Liver (tissue), 8 donors: ENCODE measurements at regions not wholly inside any gene's neighbourhood (a gene's known extent, or its start where the extent isn't known, plus 50 kb on each side); places are given as distances from the start of the nearest gene placed in this dataset.

ENCODE experiments used
- DNase-seq: peaks from one replicate; pipeline ENCODE4 v3.0.0-alpha.2; 2017; ENCODE audit warnings: low spot score
- H3K27ac ChIP-seq, 2 donors: one replicate each; pipeline ENCODE4 v1.7.0; 2013; ENCODE audit warnings: inconsistent platforms in 2 of 2, low read length in 2 of 2, control low read depth in 1 of 2, low read depth in 1 of 2, mild to moderate bottlenecking in 1 of 2
- H3K27me3 ChIP-seq, 4 donors: one replicate each; pipeline versions ENCODE4 v1.6.1 to v1.7.0; 2013; ENCODE audit warnings: low read length in 3 of 4, inconsistent platforms in 1 of 4, mild to moderate bottlenecking in 1 of 4, moderate library complexity in 1 of 4; ENCODE audit not compliant: control insufficient read depth in 4 of 4, insufficient read depth in 4 of 4
- H3K36me3 ChIP-seq, 4 donors: one replicate each; pipeline versions ENCODE4 v1.6.1 to v1.7.0; 2013; ENCODE audit warnings: low read length in 3 of 4, mild to moderate bottlenecking in 3 of 4, low read depth in 1 of 4, moderate library complexity in 1 of 4; ENCODE audit not compliant: control insufficient read depth in 4 of 4, insufficient read depth in 3 of 4
- H3K4me1 ChIP-seq, 4 donors: one replicate each; pipeline versions ENCODE4 v1.6.1 to v1.7.0; 2013; ENCODE audit warnings: low read length in 3 of 4, mild to moderate bottlenecking in 3 of 4, moderate library complexity in 1 of 4; ENCODE audit not compliant: control insufficient read depth in 4 of 4, insufficient read depth in 4 of 4
- H3K4me3 ChIP-seq, 3 donors: one replicate each; pipeline versions ENCODE4 v1.6.1 to v1.7.0; 2013; ENCODE audit warnings: low read length in 3 of 3, control low read depth in 1 of 3, low read depth in 1 of 3, mild to moderate bottlenecking in 1 of 3
- H3K9ac ChIP-seq, 2 donors: one replicate each; pipeline ENCODE4 v1.7.0; 2013; ENCODE audit warnings: low read length in 2 of 2, mild to moderate bottlenecking in 2 of 2, moderate library complexity in 2 of 2, control low read depth in 1 of 2, low read depth in 1 of 2
- H3K9me3 ChIP-seq, 4 donors: one replicate each; pipeline versions ENCODE4 v1.6.1 to v1.7.0; 2013; ENCODE audit warnings: low read length in 3 of 4; ENCODE audit not compliant: control insufficient read depth in 4 of 4
- EGR1 ChIP-seq, 2 donors: IDR thresholded peaks; 2 replicates each; pipeline ENCODE4 v1.6.1; 2016 to 2018; ENCODE audit warnings: antibody characterized with exemption in 2 of 2, low read depth in 2 of 2
- FOXA1 ChIP-seq: IDR thresholded peaks from 2 replicates; pipeline ENCODE4 v1.6.1; 2016; ENCODE audit warnings: antibody characterized with exemption
- FOXA2 ChIP-seq: IDR thresholded peaks from 2 replicates; pipeline ENCODE4 v1.6.1; 2016; ENCODE audit warnings: antibody characterized with exemption
- GABPA ChIP-seq, 2 donors: IDR thresholded peaks in 1 of 2; conservative IDR thresholded peaks in 1 of 2; 2 replicates each; pipeline ENCODE4 v1.6.1; 2016; ENCODE audit warnings: antibody characterized with exemption in 2 of 2, mild to moderate bottlenecking in 1 of 2, moderate library complexity in 1 of 2
- HNF4A ChIP-seq, 2 donors: conservative IDR thresholded peaks; 2 replicates each; pipeline ENCODE4 v1.6.1; 2016; ENCODE audit warnings: antibody characterized with exemption in 2 of 2, mild to moderate bottlenecking in 2 of 2
- HNF4G ChIP-seq: IDR thresholded peaks from 2 replicates; pipeline ENCODE4 v1.6.1; 2016; ENCODE audit warnings: antibody characterized with exemption
- MAX ChIP-seq: IDR thresholded peaks from 2 replicates; pipeline ENCODE4 v1.6.1; 2016; ENCODE audit warnings: antibody characterized with exemption
- NR2F2 ChIP-seq: IDR thresholded peaks from 2 replicates; pipeline ENCODE4 v1.6.1; 2016; ENCODE audit warnings: antibody characterized with exemption
- RAD21 ChIP-seq, 2 donors: IDR thresholded peaks; 2 replicates each; pipeline ENCODE4 v1.6.1; 2016; ENCODE audit warnings: antibody characterized with exemption in 2 of 2, mild to moderate bottlenecking in 2 of 2
- RXRA ChIP-seq, 2 donors: IDR thresholded peaks; 2 replicates each; pipeline ENCODE4 v1.6.1; 2017 to 2018; ENCODE audit warnings: antibody characterized with exemption in 2 of 2, mild to moderate bottlenecking in 1 of 2
- SP1 ChIP-seq: IDR thresholded peaks from 2 replicates; pipeline ENCODE4 v1.6.1; 2018; ENCODE audit warnings: antibody characterized with exemption, mild to moderate bottlenecking
- TAF1 ChIP-seq: conservative IDR thresholded peaks from 2 replicates; pipeline ENCODE4 v1.6.1; 2016; ENCODE audit warnings: antibody characterized with exemption, mild to moderate bottlenecking
- YY1 ChIP-seq: IDR thresholded peaks from 2 replicates; pipeline ENCODE4 v1.6.1; 2016; ENCODE audit warnings: antibody characterized with exemption, mild to moderate bottlenecking
- WGBS: extraction: QIAGEN DNeasy Blood & Tissue Kit; methylation state at CpG from one replicate; pipeline ENCODE4 v1.1.7; 2013; 5-methylcytosine and 5-hydroxymethylcytosine counted together
- TF ChIP-seq, protein P1 (sequence below): IDR thresholded peaks from 2 replicates; pipeline ENCODE4 v1.6.1; 2016; ENCODE audit warnings: antibody characterized with exemption, mild to moderate bottlenecking
- TF ChIP-seq, protein P2 (sequence below): IDR thresholded peaks from 2 replicates; pipeline ENCODE4 v1.6.1; 2016; ENCODE audit warnings: antibody characterized with exemption
- TF ChIP-seq, protein P3 (sequence below): fragments of 150-350 bp; IDR thresholded peaks from 2 replicates; pipeline ENCODE4 v1.5.1; 2017; ENCODE audit warnings: improper control_type of control experiment, low read depth, low read length; ENCODE audit not compliant: missing input control
- donor health status: healthy.
- donor health status: healthy.
- donor health status: healthy.
- donor health status: healthy.
- donor health status: healthy.

DNA sequence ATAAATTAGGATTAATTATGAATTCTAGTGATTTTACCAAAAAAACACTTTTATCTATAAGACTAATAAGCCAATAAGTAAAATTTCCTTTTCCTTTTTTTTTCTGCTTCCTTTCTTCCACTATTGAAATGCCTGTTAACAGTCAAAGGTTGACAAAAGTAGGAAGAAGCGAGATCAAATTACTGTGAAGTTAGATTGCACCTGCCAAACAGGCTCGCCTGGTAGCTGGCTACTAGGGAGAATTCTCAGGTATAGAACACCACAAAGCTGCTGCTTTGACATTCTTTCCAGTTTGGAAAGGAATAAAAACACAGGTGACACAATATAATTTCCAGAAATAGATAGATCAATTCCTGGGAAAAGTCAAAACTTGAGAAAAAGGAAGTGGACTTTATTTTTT lies 749.0 kb downstream of the NSUN3 start:
- no peaks in the 10 kb centered on the region for H3K27me3 ChIP-seq
- no peaks in the 10 kb centered on the region for H3K36me3 ChIP-seq
- H3K4me1 ChIP-seq, result no peaks in the 10 kb centered on the region
- TF ChIP-seq, protein P1, sequence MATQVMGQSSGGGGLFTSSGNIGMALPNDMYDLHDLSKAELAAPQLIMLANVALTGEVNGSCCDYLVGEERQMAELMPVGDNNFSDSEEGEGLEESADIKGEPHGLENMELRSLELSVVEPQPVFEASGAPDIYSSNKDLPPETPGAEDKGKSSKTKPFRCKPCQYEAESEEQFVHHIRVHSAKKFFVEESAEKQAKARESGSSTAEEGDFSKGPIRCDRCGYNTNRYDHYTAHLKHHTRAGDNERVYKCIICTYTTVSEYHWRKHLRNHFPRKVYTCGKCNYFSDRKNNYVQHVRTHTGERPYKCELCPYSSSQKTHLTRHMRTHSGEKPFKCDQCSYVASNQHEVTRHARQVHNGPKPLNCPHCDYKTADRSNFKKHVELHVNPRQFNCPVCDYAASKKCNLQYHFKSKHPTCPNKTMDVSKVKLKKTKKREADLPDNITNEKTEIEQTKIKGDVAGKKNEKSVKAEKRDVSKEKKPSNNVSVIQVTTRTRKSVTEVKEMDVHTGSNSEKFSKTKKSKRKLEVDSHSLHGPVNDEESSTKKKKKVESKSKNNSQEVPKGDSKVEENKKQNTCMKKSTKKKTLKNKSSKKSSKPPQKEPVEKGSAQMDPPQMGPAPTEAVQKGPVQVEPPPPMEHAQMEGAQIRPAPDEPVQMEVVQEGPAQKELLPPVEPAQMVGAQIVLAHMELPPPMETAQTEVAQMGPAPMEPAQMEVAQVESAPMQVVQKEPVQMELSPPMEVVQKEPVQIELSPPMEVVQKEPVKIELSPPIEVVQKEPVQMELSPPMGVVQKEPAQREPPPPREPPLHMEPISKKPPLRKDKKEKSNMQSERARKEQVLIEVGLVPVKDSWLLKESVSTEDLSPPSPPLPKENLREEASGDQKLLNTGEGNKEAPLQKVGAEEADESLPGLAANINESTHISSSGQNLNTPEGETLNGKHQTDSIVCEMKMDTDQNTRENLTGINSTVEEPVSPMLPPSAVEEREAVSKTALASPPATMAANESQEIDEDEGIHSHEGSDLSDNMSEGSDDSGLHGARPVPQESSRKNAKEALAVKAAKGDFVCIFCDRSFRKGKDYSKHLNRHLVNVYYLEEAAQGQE, result no peak
- no peak for TF ChIP-seq EGR1 (IDR thresholded peaks at IDR 0.05; ENCODE audit: low read depth in 2 of 2)
- TF ChIP-seq, protein P2, sequence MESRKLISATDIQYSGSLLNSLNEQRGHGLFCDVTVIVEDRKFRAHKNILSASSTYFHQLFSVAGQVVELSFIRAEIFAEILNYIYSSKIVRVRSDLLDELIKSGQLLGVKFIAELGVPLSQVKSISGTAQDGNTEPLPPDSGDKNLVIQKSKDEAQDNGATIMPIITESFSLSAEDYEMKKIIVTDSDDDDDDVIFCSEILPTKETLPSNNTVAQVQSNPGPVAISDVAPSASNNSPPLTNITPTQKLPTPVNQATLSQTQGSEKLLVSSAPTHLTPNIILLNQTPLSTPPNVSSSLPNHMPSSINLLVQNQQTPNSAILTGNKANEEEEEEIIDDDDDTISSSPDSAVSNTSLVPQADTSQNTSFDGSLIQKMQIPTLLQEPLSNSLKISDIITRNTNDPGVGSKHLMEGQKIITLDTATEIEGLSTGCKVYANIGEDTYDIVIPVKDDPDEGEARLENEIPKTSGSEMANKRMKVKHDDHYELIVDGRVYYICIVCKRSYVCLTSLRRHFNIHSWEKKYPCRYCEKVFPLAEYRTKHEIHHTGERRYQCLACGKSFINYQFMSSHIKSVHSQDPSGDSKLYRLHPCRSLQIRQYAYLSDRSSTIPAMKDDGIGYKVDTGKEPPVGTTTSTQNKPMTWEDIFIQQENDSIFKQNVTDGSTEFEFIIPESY, result no peak
- TF ChIP-seq, protein P3, sequence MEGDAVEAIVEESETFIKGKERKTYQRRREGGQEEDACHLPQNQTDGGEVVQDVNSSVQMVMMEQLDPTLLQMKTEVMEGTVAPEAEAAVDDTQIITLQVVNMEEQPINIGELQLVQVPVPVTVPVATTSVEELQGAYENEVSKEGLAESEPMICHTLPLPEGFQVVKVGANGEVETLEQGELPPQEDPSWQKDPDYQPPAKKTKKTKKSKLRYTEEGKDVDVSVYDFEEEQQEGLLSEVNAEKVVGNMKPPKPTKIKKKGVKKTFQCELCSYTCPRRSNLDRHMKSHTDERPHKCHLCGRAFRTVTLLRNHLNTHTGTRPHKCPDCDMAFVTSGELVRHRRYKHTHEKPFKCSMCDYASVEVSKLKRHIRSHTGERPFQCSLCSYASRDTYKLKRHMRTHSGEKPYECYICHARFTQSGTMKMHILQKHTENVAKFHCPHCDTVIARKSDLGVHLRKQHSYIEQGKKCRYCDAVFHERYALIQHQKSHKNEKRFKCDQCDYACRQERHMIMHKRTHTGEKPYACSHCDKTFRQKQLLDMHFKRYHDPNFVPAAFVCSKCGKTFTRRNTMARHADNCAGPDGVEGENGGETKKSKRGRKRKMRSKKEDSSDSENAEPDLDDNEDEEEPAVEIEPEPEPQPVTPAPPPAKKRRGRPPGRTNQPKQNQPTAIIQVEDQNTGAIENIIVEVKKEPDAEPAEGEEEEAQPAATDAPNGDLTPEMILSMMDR, result no peak
- no peak for TF ChIP-seq SP1
- TF ChIP-seq YY1, result no peak
- no peak for TF ChIP-seq TAF1
- no peak for TF ChIP-seq NR2F2
- TF ChIP-seq FOXA1, result no peak
- TF ChIP-seq RAD21 (IDR thresholded peaks at IDR 0.05), result no peak
- no peak for TF ChIP-seq MAX
- no peak for TF ChIP-seq GABPA (IDR thresholded peaks at IDR 0.05 in 1 of 2, conservative IDR thresholded peaks at IDR 0.05 in 1 of 2)
- TF ChIP-seq HNF4G, result no peak
- TF ChIP-seq FOXA2, result no peak
- no peak overlapping the region for H3K4me3 ChIP-seq
- WGBS, result 63% methylated on average over 2 of the region's 2 CpGs
- DNase-seq, result no peak
- H3K9ac ChIP-seq, result no peak overlapping the region
- peaks cover 0 to 3% (median 0%) of the 10 kb centered on the region in 4 donors for H3K9me3 ChIP-seq
- H3K27ac ChIP-seq, result no peak overlapping the region

GRCh38 chr3:94821241-94821640 lies 758.4 kb downstream of the NSUN3 start:
- DNase-seq, result no peak
- no peak overlapping the region for H3K9ac ChIP-seq
- H3K27ac ChIP-seq, result no peak overlapping the region
- no peaks in the 10 kb centered on the region for H3K9me3 ChIP-seq
- no peaks in the 10 kb centered on the region for H3K4me1 ChIP-seq
- no peaks in the 10 kb centered on the region for H3K36me3 ChIP-seq
- no peak for TF ChIP-seq EGR1 (IDR thresholded peaks at IDR 0.05; ENCODE audit: low read depth in 2 of 2)
- no peak for TF ChIP-seq RXRA (IDR thresholded peaks at IDR 0.05)
- TF ChIP-seq RAD21 (IDR thresholded peaks at IDR 0.05), result no peak
- TF ChIP-seq MAX, result no peak
- TF ChIP-seq, protein P2, result no peak
- no peak for TF ChIP-seq HNF4A (conservative IDR thresholded peaks at IDR 0.05)
- no peak for TF ChIP-seq NR2F2
- TF ChIP-seq TAF1, result no peak
- TF ChIP-seq SP1, result no peak
- TF ChIP-seq HNF4G, result no peak
- TF ChIP-seq FOXA1, result no peak
- WGBS, result 43% methylated on average over 1 of the region's 1 CpG
- no peaks in the 10 kb centered on the region for H3K27me3 ChIP-seq
- H3K4me3 ChIP-seq, result no peak overlapping the region
